HG02678 (cell line): ENCODE measurements at regions not wholly inside any gene's neighbourhood (a gene's known extent, or its start where the extent isn't known, plus 50 kb on each side); places are given as distances from the start of the nearest gene placed in this dataset.
A peak's percentile ranks its signal among the peaks of the same experiment; 100 is the strongest.
"Not testable (repeated sequence)": the region's sequence is repeated elsewhere in the genome, so short reads cannot be mapped to it uniquely, and the experiment has no call there.

Source experiments
- ATAC-seq: cut with Tn5 transposase; IDR thresholded peaks from one replicate; pipeline ENCODE4 v1.9.1; 2021; ENCODE audit warnings: mild to moderate bottlenecking, moderate library complexity; ENCODE audit not compliant: unreplicated experiment

DNA sequence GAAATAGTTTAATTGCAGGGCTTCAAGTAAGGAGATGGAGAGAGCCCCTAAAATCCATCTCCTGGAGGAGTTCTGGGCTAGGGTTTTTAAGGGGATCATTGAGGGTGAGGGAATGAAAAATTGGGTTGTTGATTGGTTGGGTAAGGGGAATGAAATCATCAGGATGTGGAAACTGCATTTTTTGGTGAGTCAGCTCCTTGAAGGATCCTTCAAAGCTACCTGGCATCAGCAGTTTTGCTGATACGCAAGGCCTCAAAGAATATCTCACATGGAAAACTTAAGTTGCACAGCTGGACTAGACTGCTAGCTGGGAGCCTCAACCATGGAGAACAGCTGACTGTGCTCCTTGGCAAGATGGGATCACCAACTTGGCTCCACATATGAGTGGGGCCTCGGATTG lies 136.7 kb downstream of the FGF10 start:
- ATAC-seq, result no peak

- ATAC-seq, result no peak
These were observed 142.2 kb downstream of the FGF10 start for GRCh38 chr5:44246986-44247385.

GRCh38 chr5:44245935-44246334 lies 143.3 kb downstream of the FGF10 start:
- ATAC-seq, result no peak

- no peak for ATAC-seq
These were observed 146.4 kb downstream of the FGF10 start for GRCh38 chr5:44242791-44243190.

DNA sequence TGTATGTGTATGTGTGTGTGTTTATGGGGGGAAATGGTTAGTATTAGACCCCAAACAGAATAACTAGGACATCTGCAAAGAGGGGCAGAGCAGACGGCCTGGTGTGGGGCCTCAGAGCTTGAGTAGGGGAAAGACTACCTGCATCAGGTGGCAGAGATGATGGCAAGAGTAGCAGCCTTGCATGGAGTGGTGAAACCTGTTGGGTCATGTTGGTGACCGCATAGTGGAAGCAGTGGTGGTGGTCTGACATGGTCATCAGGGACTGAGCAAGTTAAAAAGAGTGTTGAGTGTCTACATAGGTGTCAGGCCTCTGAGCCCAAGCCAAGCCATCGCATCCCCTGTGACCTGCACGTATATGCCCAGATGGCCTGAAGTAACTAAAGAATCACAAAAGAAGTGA lies 153.2 kb downstream of the FGF10 start:
- ATAC-seq, result no peak

- no peak for ATAC-seq
These were observed 155.5 kb downstream of the FGF10 start for GRCh38 chr5:44233691-44234090.

GRCh38 chr5:44225231-44226160 lies 163.7 kb downstream of the FGF10 start:
- ATAC-seq, result no peak

DNA sequence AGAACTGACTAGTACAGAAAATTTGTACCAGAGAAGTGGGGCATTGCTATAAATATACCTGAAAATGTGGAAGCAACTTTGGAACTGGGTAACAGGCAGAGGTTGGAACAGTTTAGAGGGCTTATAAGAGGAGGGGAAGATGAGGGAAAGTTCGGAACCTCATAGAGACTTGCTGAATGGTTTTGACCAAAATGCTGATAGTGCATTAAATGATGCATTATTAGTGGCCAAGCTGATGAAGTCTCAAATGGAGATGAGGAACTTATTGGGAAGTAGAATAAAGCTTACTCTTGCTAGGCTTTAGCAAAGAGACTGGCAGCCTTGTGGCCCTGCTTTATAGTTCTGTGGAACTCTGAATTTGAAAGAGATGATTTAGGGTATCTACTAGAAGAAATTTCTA lies 189.8 kb downstream of the FGF10 start:
- no peak for ATAC-seq

DNA sequence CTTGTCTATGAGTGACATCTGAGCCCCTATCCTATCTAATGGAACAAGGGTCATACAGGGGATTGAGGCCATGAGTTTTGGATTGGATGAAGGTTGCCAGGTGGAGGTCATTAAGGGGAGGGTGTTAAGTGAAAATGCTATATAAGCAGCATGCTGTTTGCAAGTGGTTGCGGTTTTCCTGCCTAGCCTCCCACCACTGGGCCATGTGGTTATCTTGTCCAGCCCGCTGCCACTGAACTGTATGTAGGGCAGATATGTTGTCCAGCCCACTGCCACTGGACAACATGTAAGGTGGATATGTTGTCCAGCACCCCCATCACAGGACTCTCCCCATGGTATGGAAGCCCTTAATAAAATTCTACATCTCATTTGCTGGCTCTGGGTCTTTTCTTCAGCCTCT lies 200.0 kb downstream of the FGF10 start:
- ATAC-seq, result no peak

- no peak for ATAC-seq
These were observed 201.2 kb downstream of the FGF10 start for GRCh38 chr5:44187973-44188372.

DNA sequence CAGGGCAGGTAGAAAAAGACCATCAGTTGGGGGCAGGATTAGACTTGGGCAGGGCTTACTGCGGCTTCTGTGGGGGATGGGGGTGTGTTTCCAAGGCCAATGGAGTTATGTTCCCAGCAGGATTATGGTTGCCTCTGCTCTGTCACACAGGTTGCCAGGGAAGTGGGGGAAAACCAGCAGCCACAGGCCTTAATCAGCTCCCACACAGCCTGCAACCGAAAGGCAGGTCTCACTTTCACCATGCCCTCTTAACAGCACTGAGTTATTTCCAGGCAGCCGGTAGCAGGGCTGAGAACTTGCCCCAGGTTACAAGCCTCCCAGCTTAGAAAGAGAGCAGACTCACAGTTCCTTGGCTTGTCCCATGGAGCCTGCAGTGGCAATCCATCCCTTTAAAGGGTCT lies 205.5 kb downstream of the FGF10 start:
- no peak for ATAC-seq

DNA sequence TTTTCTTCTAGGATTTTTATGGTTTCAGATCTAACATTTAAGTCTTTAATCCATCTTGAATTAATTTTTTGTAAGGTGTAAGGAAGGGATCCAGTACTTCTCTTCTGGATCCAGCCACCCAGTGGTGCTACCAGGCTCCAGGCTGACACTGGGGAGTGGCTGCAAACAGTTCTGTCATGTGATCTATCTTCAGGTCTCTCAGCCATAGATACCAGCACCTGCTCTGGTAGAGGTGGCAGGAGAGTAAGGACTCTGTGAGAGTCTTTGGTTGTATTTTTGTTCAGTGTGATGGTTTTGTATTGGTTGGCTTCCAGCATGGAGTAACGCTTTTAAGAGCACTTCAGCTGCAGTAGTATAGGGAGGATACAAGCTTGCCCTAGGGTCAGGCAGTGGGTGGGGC lies 205.9 kb downstream of the FGF10 start:
- no peak for ATAC-seq

DNA sequence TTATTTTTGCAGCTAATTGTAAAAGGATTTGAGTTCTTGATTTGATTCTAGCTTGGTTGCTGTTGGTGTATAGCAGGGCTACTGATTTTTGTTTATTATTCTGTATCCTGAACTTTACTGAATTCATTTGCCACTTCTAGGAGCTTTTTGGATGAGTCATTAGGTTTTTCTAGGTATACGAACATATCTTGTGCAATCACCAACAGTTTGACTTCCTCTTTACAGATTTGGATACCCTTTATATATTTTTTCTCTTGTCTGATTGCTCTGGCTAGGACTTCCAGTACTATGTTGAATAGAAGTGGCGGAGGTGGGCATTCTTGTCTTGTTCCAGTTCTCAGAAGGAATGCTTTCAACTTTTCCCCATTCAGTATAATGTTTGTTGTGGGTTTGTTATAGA lies 210.8 kb downstream of the FGF10 start:
- no peak for ATAC-seq

DNA sequence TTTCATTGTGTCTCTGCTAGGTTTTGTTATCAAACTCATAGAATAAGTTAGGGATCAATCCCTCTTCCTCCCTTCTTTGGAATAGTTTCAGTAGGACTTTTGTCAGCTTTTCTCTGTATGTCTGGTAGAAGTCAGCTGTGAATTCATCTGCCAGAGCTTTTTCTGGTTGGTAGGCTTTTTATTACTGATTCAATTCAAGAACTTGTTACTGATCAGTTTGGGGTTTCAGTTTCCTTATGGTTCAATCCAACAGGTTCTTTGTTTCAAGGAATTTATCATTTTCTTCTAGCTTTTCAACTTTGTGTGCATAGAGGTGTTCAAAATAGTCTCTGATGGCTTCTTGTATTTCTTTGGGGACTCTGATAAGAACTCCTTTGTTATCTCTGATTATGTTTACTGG lies 221.7 kb downstream of the FGF10 start:
- ATAC-seq, result peak; percentile 58

DNA sequence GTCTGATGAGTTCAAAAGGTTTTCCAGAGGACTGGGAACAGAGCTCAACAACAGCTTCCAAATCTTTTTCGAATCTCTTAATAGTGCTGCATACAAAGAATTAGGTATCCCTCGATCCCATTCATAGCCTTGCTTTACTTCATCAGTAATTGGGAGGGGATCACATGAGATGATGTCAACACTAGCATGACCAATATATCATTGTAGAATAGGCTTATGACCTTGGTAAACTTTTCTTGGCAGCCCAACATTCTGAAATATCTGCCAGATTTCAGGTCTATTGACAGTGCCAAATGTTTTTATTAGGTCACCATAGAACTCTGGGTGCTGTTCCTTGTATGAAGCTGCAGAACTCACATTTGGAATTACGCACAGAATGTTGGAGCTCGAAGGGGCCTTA lies 228.9 kb downstream of the FGF10 start:
- ATAC-seq, result no peak

DNA sequence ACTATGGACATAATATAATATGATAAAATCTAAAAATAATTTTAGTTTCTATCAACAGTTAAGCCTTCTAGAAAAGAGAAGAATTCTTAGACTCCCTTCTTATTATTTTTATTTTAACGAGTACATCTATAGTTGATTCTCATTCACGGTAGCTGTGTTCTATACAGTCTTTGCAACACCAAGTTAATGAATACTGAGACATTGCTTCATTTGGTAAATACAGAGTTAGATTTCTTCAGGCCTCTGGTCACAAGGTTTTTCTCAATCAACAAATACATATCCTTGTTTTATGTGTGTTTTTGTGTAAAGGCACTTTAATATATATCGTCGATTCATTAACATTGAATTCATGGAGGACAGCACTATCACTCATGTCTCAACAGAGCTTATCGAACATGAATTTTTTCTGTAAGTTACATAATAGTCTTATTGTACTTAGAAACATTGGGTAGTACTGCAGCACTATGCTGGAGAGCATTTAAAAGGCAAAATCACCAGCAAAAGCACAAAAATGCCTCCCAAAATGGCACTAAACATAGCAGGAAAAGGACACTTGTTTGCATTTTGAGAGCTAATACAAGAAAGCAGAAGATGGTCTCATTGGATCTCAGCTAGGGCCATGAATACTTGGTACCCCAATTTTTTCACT lies 239.0 kb downstream of the FGF10 start:
- no peak for ATAC-seq

GRCh38 chr5:44117947-44118346 lies 271.3 kb downstream of the FGF10 start:
- ATAC-seq, result not testable (repeated sequence)

DNA sequence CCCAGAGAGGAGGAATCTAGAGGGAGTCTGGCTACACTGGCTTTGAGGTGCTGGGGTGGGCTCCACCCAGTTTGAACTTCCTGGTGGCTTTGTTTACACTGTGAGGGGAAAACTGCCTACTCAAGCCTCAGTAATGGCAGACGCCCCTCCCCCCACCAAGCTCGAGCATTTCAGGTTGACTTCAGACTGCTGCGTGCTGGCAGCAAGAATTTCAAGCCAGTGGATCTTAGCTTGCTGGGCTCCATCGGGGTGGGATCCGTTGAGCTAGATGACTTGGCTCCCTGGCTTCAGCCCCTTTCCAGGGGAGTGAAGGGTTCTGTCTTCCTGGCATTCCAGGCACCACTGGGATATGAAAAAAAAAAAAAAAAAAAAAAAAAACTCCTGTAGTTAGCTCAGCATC lies 281.0 kb downstream of the FGF10 start:
- ATAC-seq, result not testable (repeated sequence)

DNA sequence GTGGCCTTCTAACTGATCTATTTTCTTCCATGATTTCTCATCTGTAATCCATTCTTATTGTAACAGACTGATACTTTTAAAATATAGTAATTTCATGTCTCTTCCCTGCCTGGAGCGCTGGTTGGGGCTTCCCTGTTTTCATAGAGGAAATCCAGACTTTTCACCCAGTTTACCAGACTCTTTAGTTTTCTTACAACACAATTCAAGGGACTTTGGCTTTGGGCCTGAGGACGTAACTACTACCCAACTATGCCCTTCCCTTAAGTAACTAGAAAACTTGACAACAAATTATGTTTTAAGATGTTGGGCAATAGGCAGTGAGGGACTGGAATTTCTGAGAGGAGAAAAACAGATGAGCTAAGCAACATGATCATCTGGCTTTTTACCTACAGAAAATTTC lies 289.6 kb downstream of the FGF10 start:
- ATAC-seq, result no peak

DNA sequence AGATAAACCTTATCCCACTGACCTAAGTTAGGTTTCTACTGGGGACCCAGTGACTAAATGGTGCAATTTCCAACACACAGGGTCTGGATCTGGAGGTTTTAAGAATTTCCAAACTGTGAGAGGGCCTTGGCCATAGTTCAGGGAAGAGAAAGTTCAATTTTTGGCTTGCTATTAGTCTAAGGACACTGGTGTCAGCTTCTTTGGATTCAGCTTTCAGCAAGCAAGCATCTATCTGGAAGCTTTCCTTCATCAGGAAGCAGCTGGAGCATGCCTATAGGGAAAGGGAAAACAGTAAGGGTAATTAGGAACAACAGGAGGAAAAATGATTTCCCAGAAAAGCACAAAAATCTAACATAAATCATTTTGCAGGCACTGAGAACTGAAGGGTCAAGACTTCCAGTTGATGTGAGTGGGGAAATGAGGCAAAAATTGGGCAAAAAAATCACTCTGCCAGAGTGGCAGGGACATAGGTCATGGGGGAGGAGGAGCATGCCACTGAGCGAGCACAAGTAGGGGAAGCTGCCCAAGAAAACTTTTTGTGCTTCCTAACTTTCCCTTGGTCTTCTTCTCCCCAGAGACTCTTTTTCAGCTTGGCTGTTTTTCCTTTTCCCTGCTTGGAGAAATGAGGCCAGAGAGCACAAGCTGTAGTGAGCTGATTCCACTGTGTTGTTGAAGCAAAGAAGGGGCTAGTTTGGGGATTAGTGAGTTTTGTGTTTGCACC lies 299.6 kb downstream of the FGF10 start:
- no peak for ATAC-seq

GRCh38 chr5:44085083-44085482 lies 304.1 kb downstream of the FGF10 start:
- no peak for ATAC-seq

DNA sequence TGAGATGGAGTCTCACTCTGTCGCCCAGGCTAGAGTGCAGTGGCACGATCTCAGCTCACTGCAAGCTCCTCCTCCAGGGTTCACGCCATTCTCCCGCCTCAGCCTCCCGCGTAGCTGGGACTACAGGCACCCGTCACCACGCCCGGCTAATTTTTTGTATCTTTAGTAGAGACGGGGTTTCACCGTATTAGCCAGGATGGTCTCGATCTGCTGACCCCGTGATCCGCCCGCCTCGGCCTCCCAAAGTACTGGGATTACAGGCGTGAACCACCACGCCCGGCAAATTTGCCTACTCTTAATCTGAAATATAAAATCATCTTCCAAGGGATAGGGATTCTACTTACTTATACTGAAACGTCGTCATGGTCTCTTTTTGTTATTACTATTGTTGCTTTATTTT lies 314.7 kb downstream of the FGF10 start:
- ATAC-seq, result not testable (repeated sequence)
